Hippocampal formation (tissue), 2 donors: ENCODE measurements at regions not wholly inside any gene's neighbourhood (a gene's known extent, or its start where the extent isn't known, plus 50 kb on each side); places are given as distances from the start of the nearest gene placed in this dataset.
"Not testable (repeated sequence)": the region's sequence is repeated elsewhere in the genome, so short reads cannot be mapped to it uniquely, and the experiment has no call there.

Source experiments
- DNase-seq, 2 donors: peaks; one replicate each; lab custom pipeline; 2025; lab: John Stamatoyannopoulos, UW

DNA sequence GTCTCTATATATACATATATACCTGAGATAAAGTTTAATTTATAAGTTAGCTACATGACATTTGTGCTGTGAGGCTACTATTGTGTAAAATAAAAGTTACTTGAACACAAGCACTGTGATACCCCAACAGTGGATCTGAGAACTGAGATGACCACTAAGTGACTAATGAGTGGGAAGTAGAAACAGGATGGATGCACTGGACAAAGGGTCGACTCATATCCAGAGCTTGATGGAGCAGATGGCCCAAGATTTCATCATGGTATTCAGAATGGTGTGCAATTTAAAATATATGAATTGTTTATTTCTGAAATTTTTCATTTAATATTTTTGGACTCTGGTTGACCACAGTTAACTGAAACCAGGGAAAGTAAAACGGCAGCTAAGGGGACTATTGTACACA lies 908.6 kb upstream of the MDGA2 start:
- DNase-seq, result no peak

DNA sequence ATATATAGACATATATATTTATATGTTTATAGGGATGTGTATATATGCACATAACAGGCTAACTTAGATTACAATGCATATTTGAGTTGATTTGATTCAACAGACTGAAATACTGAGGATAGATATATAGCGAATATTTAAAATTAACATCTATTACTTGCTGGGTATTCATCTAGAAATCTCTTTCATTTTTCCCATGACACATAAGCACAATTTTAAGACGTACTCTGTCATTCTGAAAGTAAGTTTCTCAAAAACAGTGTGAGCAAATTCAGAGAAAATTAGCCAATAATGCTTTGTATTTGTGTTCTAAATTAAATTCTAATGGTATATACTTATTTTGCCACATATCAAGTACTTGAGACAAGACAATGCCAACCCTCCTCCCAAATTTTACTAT lies 907.5 kb upstream of the MDGA2 start:
- no peak for DNase-seq

DNA sequence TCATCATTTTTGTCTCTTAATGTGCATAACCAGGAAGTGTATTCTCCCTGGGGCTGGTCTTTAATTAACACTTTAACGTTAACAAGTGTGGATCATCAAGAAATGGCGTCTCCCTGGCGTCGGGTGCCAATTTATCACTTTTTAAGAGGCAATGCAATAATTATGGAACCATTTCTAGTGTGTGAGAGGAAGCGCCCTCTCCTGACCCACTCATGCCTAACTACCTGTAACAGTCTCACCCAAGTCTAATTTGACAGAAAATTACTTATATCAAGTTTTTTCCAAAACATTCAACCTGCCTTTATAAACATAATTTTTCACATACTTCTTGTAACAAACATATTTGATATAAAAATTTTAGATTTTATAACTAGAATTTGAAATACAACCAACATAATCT lies 905.3 kb upstream of the MDGA2 start:
- DNase-seq, result no peak

DNA sequence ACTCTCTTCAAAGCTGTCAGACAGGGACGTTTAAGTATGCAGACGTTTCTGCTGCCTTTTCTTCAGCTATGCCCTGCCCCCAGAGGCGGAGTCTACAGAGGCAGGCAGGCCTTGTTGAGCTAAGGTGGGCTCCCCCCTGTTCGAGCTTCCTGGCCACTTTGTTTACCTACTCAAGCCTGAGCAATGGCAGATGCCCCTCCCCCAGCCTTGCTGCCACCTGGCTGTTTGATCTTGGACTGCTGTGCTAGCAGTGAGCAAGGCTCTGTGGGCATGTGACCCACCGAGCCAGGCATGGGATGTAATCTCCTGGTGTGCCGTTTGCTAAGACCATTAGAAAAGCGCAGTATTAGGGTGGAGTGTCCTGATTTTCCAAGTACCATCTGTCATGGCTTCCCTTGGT lies 900.4 kb upstream of the MDGA2 start:
- no peak for DNase-seq

DNA sequence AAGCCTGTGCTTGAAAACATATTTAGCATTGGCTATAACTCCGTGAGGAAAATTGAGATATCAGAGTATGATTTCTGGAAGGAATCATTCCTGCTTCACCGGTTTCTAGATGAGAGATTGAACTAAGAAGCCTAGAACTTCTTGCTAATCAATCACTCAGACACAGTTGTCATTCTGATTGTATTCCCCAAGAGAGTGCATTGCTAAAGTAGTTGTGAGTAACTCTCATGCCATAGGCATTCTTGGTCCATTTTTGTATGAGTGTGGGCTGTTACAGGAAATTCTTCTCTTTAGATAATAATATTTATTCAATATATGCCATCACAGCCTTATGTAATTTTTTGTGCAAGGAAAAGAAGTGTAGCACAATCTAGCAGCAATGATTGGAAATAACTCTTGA lies 893.3 kb upstream of the MDGA2 start:
- DNase-seq, result no peak

DNA sequence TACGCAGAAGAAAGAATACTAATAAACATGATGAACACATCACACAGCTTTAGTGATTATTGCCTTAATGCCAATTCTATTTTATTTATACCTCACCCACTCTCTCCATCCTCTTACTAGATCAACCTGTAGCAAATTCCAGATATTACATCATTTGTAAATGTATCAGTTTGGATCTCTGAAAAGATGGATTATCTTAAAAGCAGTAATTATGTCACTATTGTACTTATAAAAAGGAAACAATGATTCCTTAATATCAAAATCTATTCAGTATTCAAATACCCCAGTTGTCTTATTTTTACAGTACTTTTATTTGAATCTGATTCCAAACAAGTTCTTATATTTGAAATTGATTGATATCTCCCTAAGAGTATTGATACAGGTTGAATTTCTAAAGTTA lies 892.8 kb upstream of the MDGA2 start:
- DNase-seq, result no peak

DNA sequence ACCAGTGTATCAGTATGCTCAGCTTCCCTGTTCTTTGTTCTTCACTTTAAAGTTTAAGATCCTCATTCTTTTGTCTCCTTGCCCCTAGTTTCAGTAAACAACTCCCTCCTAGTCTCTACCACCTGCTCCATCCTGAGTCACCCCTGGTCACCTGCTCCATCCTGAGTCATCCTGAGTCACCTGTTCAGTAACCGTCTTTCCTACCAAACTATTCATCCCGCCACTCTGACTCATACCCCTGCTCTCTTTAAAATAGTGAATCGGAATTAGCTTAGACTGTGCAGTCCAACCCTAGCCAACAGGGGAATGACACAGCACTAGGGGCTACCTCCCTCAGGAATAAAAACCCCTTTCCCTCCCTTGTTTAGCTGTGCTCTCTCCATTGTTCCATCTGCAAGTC lies 888.1 kb upstream of the MDGA2 start:
- DNase-seq, result no peak

DNA sequence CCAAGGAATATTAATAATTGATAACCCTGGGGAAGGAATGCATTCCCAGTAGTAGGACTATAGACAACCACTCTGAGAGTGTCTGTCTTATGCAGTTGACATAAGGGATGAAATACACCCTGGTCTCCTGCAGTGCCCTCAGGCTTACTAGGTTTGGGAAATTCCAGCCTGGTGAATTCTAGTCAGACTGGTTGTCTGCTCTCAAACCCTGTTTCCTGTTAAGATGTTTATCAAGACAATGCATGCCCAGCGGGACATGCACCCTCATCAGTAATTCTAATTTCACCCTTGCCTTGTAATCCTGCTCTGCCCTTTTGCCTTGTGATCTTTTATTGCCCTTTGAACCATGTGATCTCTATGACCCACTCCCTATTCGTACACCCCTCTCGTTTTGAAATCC lies 886.0 kb upstream of the MDGA2 start:
- not testable (repeated sequence) for DNase-seq

DNA sequence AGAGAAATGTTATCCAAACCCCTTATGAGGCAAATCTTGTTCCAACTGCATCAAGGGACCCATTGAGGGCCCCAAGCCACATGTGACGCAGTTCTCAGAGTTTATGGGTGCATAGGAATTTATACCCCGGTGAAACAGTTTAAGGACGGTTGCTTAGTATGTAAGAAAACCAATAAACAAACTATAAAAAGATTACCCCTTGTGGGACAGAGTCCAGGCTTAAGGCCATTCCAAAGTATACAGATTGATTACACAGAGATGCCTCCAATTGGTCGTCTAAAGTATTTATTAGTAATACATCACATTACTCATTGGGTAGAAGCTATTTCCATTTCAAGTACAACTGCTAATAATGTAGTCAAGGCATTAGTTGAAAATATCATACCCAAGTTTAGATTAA lies 885.0 kb upstream of the MDGA2 start:
- no peak for DNase-seq

DNA sequence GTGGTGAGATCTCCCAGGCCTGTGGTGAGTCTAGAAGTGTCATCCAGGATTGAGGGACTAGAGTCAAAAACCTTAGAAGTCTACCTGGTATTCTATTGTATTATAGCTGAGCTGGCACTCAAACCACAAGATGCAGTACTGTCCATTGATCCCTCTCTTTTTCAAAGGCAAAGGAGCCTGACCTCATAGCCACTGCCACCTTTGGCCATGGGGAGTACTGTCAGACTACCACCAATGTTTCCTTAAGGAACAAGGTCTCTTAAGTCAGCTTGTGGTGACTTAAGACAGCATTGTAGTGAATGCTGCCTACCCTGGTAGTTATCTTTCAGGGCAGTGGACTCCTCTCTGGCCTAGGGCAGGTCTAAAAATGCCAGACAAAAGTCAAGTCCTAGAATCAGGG lies 878.0 kb upstream of the MDGA2 start:
- DNase-seq, result no peak

DNA sequence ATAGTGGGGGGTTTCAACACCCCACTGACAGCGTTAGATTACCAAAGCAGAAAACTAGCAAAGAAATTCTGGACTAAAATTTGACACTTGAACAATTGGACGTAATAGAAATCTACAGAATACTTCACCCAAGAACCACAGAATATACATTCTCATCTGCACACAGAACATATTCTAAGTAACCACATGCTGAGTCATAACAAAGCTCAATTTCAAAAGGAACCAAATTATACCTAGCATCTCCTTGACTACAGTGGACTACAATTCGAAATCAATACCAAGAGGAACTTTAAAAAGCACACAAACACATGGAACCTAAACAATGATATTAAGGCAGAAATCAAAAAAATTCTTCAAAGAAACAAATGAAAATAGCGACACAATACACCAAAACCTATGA lies 871.6 kb upstream of the MDGA2 start:
- no peak for DNase-seq

DNA sequence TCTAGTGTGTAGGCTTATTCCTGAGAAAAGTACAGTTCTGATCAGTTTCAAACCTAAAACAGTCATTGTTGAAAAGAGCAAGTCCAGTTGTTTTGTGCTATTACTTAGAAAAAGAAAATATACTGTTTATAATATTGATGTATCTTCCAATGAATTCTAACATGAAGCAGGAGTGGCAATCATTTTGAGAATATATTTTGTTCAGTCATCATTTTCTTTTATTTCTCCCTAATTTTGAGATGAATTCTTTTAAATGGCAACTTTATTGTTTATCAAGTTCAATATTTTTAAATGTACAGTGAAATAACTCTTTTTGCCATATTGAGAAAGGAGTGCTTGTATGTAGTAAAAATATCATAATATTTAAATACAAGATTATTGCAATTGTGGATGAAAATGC lies 862.2 kb upstream of the MDGA2 start:
- no peak for DNase-seq

DNA sequence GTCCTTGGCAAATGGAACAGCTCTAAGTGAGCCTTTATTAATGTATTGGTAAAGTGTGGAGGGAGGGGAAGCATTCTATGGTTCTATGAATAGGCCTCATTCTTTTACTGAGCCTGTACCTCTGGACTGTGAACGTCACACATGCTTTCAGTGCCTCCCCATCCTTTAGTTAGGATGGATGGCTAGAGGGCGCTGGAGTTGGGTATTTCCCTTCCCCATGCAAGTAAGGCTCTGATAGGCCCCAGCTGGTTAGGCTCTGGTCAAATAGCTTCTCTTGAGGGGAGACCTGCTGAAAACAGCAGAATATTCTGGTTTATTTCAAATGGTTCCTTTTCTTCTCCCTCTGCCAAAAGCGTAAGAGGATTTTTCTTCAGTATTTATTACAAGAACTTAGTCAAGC lies 860.9 kb upstream of the MDGA2 start:
- no peak for DNase-seq

DNA sequence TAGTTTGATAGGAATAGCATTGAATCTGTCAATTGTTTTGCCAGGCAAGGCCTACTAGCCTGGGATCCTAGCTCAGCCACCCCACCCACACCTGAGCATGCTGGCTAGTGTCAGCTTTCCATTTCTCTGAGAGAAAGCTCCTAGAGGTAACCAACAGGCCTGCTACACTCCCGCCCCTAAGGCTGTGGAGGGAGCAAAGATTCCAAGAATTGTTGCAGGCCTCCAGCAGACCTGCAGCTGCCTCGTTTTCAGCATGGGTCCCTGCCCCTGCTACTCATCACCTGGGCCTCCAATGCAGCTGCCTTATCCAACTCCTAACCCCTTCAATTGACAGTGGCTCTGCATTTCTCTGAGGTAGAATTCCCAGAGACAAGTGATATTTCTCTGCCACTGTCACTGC lies 852.4 kb upstream of the MDGA2 start:
- DNase-seq, result no peak

DNA sequence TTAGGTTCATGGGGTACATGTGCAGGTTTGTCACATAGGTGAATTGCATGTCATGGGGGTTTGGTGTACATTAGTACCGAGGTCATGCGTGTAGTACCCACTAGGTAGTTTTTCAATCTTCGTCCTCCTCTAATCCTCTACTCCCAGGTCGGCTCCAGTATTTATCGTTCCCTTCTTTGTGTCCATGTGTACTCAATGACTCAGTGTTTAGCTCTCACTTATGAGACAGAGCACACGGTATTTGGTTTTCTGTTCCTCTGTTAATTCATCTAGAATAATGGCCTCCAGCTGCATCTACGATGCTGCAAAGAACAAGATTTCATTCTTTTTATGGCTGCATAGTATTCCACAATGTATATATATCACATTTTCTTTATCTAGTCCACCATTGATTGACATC lies 850.9 kb upstream of the MDGA2 start:
- DNase-seq, result no peak

DNA sequence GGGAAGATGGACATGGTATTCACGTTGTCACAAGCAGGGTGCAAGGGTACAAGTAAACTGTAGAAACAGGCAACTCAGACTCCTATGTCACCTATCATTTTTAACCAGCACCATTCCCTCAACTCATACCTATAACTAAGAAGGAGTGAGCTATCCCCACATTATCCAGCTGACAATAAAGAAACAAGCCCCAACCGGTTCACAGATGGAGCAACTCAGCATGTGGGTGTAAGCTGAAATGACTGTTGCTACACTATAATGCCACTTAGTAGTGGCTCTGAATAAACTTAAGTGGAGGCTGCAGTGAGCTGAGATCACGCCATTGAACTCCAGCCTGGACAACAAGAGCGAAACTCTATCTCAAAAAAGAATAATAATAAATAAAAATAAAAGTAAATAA lies 829.5 kb upstream of the MDGA2 start:
- DNase-seq, result peak in 1 of 2 donors; percentile 0

DNA sequence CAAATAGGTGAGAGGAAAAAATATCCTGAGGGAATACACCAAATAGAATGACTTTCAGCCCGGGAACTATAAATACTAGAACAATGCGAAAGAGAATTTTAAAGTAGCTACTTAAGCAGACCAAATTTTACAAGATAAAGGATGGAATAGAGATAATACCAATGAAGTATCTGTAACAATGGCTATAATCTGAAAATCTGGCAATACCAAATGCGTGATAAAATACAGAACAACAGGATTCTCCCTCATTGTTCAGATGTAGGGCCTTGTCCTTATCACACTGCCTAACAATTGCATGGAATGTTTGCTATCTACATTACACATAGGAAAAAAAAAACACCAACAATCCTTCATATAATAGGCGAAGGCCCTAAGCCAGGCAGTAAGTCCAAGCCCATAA lies 815.4 kb upstream of the MDGA2 start:
- DNase-seq, result no peak

DNA sequence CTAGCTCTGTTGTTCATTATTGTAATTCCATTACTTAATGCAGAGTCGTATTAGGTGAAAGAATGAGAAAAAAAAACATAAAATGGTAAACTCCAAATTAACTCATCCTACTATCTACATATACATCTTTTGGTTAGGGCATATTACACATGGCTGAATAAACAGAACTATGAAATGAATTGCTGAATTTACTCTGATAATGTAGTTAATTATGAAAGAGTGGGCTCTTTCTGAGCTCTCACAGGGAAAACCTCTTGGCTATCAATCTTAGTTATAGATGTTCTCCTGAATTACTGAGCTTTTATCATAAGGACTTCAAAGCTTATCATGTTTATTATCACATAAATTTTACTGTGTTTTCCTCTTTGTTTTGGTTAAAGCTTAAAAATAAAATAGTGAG lies 798.5 kb upstream of the MDGA2 start:
- no peak for DNase-seq

DNA sequence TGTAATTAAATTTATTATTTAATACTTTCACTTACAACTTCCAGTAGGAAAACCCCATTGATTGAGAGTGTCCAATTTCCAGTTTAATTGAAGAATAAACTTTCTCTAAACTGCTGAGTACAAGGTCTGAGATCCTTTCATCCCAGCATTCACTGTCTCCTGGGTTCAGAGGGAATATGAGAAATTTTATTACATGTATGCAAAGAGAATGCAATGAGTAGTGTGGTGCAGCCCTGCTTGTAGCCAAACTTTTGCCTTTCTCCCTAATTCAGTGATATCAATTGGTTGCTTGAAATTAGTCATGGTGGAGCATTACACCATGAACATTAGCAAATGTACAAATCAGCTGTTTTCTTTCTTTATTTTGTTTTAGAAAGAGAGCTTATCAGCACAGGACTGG lies 780.6 kb upstream of the MDGA2 start:
- no peak for DNase-seq

DNA sequence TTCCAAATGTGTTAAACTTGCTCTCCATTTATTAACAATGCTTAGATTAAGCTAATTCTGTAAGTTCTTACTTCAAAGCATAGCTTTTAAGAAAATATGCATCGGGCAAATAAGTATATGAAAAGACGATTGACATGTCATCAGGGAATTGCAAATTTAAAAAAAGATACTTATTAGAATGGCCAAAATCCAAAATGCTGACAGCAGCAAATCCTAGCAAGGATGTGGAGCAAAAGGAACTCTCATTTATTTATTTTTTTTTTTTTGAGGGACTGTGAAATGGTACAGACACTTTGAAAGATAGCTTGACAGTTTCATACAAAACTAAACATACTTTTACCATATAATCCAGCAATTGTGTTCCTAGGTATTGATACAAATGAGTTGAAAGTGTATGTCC lies 779.5 kb upstream of the MDGA2 start:
- no peak for DNase-seq

DNA sequence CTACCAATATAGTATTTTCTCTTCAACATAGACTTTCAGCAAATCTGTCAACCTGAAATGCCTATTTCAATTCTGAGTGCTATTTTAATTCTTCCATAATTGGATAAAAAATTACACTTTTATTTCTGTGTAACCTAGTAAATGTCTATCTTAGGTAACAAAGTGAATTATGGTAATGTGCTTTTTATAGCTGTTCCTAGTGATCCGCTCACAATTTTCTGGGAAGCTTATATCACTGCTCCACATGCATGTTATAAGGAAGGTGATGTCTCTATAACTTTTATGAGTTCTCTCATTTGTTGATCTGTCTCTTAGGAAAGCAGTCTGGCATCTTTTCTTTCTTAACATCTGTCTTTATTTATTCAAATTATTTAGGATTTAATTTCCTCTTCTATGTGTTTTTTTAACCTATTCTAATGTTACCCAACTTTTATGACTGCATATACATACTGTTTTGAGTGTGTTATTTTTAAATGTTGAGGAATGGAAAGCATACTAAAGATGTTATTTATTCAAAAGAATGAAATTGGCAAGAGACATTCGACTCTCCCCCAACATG lies 777.1 kb upstream of the MDGA2 start:
- no peak for DNase-seq

DNA sequence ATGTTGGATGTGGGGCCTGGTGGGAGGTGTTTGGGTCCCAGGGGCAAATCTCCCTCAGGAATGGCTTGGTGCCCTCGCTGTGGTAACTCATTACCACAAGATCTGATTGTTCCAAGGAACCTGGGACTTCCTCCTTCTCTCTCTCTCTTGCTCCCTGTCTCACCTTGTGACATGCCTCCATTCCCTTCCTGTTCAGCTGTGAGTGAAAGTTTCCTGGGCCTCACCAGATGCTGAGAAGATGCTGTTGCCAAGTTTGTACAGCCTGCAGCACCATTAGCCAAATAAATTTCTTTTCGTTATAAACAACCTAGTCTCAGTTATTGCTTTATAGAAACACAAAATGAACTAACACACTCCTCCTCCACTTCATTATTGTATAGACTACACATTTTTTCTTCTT lies 759.8 kb upstream of the MDGA2 start:
- no peak for DNase-seq

DNA sequence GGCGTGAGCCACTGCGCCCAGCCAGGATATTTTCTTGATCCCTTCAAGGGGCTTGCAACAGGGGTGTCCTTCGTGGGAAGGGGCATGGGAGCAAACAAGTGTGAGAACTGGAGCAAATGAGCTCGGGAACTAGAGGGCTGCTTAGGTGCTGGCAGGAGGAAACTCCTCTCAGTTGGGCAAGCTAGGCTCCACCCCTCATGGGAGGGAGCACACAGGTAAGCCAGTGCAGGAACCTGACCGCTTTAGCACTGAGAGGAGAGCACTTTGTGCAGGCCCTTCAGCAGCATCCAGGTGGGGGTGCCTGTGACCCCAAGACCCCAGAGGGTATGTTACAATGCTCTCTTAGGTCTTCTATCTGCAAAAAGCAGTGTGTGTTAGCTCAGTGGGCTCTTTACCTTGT lies 755.4 kb upstream of the MDGA2 start:
- DNase-seq, result no peak

DNA sequence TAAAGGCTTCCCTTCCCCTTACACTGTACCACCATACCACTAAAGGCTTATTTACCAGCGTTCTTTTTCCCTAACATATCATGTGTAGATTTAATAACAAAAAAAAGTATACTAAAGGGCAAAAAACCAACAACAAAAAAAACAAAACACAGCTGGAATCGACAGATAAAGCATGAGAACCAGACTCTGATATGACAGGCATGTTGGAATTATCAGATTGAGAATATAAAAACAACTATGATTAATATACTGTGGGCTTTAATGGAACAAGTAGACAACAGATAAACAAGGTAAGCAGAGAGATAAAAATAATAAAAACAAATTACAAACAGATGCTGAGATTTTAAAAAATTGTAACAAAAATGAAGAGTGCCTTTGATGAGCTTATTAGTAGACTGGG lies 754.1 kb upstream of the MDGA2 start:
- DNase-seq, result no peak
